PC-9 (cell line): ENCODE measurements at regions not wholly inside any gene's neighbourhood (a gene's known extent, or its start where the extent isn't known, plus 50 kb on each side); places are given as distances from the start of the nearest gene placed in this dataset.

Source experiments
- BruUV-seq: library from RNA; stranded (reverse); fragments of 400-500 nt; replicated peaks from 2 replicates; lab custom pipeline; 2021; lab: Mats Ljungman, UMichigan
- CTCF ChIA-PET: fragments of 300-600 bp; sonication (Branson Sonifier 250); formaldehyde crosslinking; loops from one replicate; lab custom pipeline; 2022; ENCODE audit warnings: antibody characterized with exemption; lab: Charles Lee
- POLR2A ChIA-PET: fragments of 300-600 bp; sonication (Branson Sonifier 250); formaldehyde crosslinking; loops from one replicate; lab custom pipeline; 2022; ENCODE audit warnings: antibody characterized with exemption; ENCODE audit not compliant: unreplicated experiment; lab: Charles Lee
- DNase-seq, 2 experiments: peaks; one replicate each; pipeline versions ENCODE4 v3.0.0 to v3.0.0-alpha.2; 2015 to 2022; ENCODE audit warnings: mixed read lengths in 1 of 2
- H2AFZ ChIP-seq: fragments of 200-600 bp; sonication (generic); 2 replicates; pipeline ENCODE4 v1.8.1; 2017; ENCODE audit warnings: antibody characterized with exemption
- H3F3A ChIP-seq: fragments of 200-600 bp; sonication (generic); 2 replicates; pipeline ENCODE4 v1.8.1; 2017; ENCODE audit warnings: antibody characterized with exemption, mild to moderate bottlenecking, low read depth; ENCODE audit not compliant: insufficient read depth
- H3K27ac ChIP-seq: fragments of 200-600 bp; sonication (generic); 2 replicates; pipeline ENCODE4 v1.6.1; 2016; ENCODE audit warnings: mixed run types
- H3K27me3 ChIP-seq: fragments of 200-600 bp; sonication (generic); 2 replicates; pipeline ENCODE4 v1.6.1; 2016; ENCODE audit warnings: low read depth, mixed run types; ENCODE audit not compliant: insufficient read depth
- H3K36me3 ChIP-seq: fragments of 200-600 bp; sonication (generic); 2 replicates; pipeline ENCODE4 v1.6.1; 2016; ENCODE audit warnings: low read depth, mixed run types
- H3K4me1 ChIP-seq: fragments of 200-600 bp; sonication (generic); replicated peaks from 2 replicates; pipeline ENCODE4 v1.6.1; 2016; ENCODE audit warnings: mixed run types; ENCODE audit not compliant: insufficient read depth
- H3K4me2 ChIP-seq: fragments of 200-600 bp; sonication (generic); 2 replicates; pipeline ENCODE4 v1.6.1; 2017; ENCODE audit warnings: mixed run types
- H3K4me3 ChIP-seq: fragments of 200-600 bp; sonication (generic); 2 replicates; pipeline ENCODE4 v1.6.1; 2016; ENCODE audit warnings: mixed run types
- H3K79me2 ChIP-seq: fragments of 200-600 bp; sonication (generic); 2 replicates; pipeline ENCODE4 v1.6.1; 2017; ENCODE audit warnings: low read depth, mixed run types
- H3K9me2 ChIP-seq: fragments of 200-600 bp; sonication (generic); 2 replicates; pipeline ENCODE4 v1.8.1; 2017; ENCODE audit warnings: mild to moderate bottlenecking; ENCODE audit not compliant: insufficient read depth
- H3K9me3 ChIP-seq: fragments of 200-600 bp; sonication (generic); 2 replicates; pipeline ENCODE4 v1.8.1; 2016; ENCODE audit warnings: low read depth; ENCODE audit not compliant: insufficient read depth
- H4K20me1 ChIP-seq: fragments of 200-600 bp; sonication (generic); 2 replicates; pipeline ENCODE4 v1.8.1; 2017; ENCODE audit not compliant: insufficient read depth
- EZH2 ChIP-seq: fragments of 200-600 bp; sonication (generic); IDR thresholded peaks from 2 replicates; pipeline ENCODE4 v1.8.0; 2017; ENCODE audit warnings: antibody characterized with exemption, low read depth
- intact Hi-C: fragments of 100-400 bp; cut with micrococcal nuclease; formaldehyde crosslinking; loops from one replicate; pipeline ENCODE4 v1.10.0; 2022; ENCODE audit not compliant: unreplicated experiment
- TF ChIP-seq, protein P1 (sequence below): fragments of 200-600 bp; sonication (generic); conservative IDR thresholded peaks from 2 replicates; pipeline ENCODE4 v1.6.1; 2017; ENCODE audit warnings: mixed run types, antibody characterized with exemption, mild to moderate bottlenecking, moderate library complexity

DNA sequence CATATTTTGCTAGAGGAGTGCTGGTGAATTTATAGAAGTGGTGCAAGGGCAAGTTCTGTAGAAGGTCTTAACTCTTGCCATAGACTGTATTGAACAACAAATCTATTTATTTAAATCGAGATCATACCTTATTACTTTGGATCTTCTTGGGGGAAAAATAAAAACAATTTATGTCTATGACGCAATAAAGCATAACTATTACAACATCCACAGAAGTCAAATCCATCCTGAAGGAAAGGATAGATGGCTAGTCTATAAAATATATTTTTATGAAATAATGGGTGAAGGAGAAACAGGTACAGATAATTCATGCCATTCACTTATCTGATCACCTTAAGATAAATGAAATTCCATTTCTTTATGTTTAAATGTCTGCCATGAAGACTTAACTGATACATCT lies 1168.8 kb upstream of the AGA start:
- Histone ChIP-seq H3K27me3 (no peaks in the 10 kb centered on the region), H3K4me2 (no peak overlapping the region), H3F3A (no peaks in the 10 kb centered on the region), H3K9me3 (no peaks in the 10 kb centered on the region), H3K27ac (no peak overlapping the region), H3K36me3 (no peaks in the 10 kb centered on the region), H3K9me2 (no peaks in the 10 kb centered on the region), H3K79me2 (no peaks in the 10 kb centered on the region), H3K4me1 (no peaks in the 10 kb centered on the region), H2AFZ (no peak overlapping the region), H3K4me3 (no peak overlapping the region), H4K20me1 (no peaks in the 10 kb centered on the region)
- DNase-seq: no peak
- no TSS peak for BruUV-seq
- intact Hi-C loops: no loop called here
- ChIA-PET POLR2A (no interaction called here), CTCF (no interaction called here)
- TF ChIP-seq, protein P1, sequence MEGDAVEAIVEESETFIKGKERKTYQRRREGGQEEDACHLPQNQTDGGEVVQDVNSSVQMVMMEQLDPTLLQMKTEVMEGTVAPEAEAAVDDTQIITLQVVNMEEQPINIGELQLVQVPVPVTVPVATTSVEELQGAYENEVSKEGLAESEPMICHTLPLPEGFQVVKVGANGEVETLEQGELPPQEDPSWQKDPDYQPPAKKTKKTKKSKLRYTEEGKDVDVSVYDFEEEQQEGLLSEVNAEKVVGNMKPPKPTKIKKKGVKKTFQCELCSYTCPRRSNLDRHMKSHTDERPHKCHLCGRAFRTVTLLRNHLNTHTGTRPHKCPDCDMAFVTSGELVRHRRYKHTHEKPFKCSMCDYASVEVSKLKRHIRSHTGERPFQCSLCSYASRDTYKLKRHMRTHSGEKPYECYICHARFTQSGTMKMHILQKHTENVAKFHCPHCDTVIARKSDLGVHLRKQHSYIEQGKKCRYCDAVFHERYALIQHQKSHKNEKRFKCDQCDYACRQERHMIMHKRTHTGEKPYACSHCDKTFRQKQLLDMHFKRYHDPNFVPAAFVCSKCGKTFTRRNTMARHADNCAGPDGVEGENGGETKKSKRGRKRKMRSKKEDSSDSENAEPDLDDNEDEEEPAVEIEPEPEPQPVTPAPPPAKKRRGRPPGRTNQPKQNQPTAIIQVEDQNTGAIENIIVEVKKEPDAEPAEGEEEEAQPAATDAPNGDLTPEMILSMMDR: no peak
- TF ChIP-seq EZH2: no peak

DNA sequence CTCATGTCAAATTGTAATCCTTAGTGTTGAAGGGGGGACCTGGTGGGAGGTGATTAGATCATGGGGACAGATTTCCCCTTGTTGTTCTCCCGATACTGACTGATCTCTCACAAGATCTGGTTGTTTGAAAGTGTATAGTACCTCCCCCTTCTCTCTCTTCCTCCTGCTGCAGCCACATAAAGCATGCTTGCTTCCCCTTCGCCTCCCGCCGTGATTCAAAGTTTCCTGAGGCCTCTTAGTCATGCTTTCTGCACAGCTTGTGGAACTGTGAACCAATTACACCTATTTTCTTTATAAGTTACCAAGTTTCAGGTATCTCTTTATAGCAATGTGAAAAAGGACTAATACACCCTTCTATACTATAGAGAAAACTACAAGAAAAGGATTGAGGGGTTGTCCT lies 1170.5 kb upstream of the AGA start:
- POLR2A ChIA-PET: no interaction called here

DNA sequence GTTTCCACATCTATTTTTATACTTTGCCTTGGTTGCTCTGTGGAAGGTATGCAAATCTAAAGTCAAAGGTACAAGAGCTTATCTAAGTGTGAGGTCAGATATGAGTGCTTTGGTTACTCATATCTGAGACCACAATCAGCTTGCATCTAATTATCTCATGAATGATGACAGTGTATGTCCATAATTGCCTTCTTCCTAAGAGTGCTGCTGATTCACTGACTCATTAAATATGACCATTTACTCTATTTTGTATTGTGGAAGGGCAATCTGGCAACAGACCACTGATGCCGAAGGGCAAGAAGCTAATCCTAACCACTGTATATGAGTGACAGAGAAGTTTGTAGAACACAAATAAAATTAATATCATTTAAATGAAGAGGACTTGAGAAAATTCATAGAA lies 1190.2 kb upstream of the AGA start:
- TF ChIP-seq EZH2: no peak
- TF ChIP-seq, protein P1: no peak
- POLR2A ChIA-PET: no interaction called here
- Histone ChIP-seq H2AFZ (no peak overlapping the region), H3K27ac (no peak overlapping the region), H3K79me2 (no peaks in the 10 kb centered on the region), H3K4me3 (no peak overlapping the region), H3K27me3 (no peaks in the 10 kb centered on the region), H4K20me1 (no peaks in the 10 kb centered on the region), H3K36me3 (no peaks in the 10 kb centered on the region), H3K9me3 (no peaks in the 10 kb centered on the region), H3K4me1 (no peaks in the 10 kb centered on the region), H3K4me2 (no peak overlapping the region), H3F3A (no peaks in the 10 kb centered on the region), H3K9me2 (no peaks in the 10 kb centered on the region)
- CTCF ChIA-PET: interaction anchor here (1.4 kb wide), 1 partner anchor 74 kb away, joined by 3 read pairs; no protein-coding TSS in a partner anchor
- no peak for DNase-seq
- intact Hi-C loops: no loop called here
- no TSS peak for BruUV-seq

More for the DNA sequence above, 1170.5 kb upstream of the AGA start:
- Histone ChIP-seq H2AFZ (no peak overlapping the region), H3K9me3 (no peaks in the 10 kb centered on the region), H3K27me3 (no peaks in the 10 kb centered on the region), H3K79me2 (no peaks in the 10 kb centered on the region), H3K4me2 (no peak overlapping the region), H3K4me3 (no peak overlapping the region), H3F3A (no peaks in the 10 kb centered on the region), H3K9me2 (no peaks in the 10 kb centered on the region), H4K20me1 (no peaks in the 10 kb centered on the region), H3K36me3 (no peaks in the 10 kb centered on the region), H3K4me1 (no peaks in the 10 kb centered on the region), H3K27ac (no peak overlapping the region)
- BruUV-seq: no TSS peak
- CTCF ChIA-PET: no interaction called here
- no peak for DNase-seq
- intact Hi-C loops: no loop called here
- no peak for TF ChIP-seq EZH2
- TF ChIP-seq, protein P1: no peak
